ENCODE measurements at regions not wholly inside any gene's neighbourhood (a gene's known extent, or its start where the extent isn't known, plus 50 kb on each side); places are given as distances from the start of the nearest gene placed in this dataset.
A peak's percentile ranks its signal among the peaks of the same experiment; 100 is the strongest.

- DNase-seq: no peak
Measured at GRCh38 chr9:13580760-13581159, 301.3 kb upstream of the MPDZ start.

- DNase-seq: no peak
Measured at GRCh38 chr9:13580131-13580530, 300.6 kb upstream of the MPDZ start.

- no peak for DNase-seq
Measured at GRCh38 chr9:13576101-13576500, 296.6 kb upstream of the MPDZ start.

- DNase-seq: no peak
Measured at GRCh38 chr9:13575558-13575957, 296.1 kb upstream of the MPDZ start.

- DNase-seq: no peak
Measured at GRCh38 chr9:13570068-13570974, 290.8 kb upstream of the MPDZ start.

- DNase-seq: no peak
Measured at GRCh38 chr9:13569602-13570067, 290.1 kb upstream of the MPDZ start.

- peak; percentile 47 for DNase-seq
Measured at GRCh38 chr9:13568841-13569601, 289.5 kb upstream of the MPDZ start.

- DNase-seq: no peak
Measured at GRCh38 chr9:13568405-13568804, 288.9 kb upstream of the MPDZ start.

GRCh38 chr9:13567833-13568232 lies 288.3 kb upstream of the MPDZ start:
- DNase-seq: no peak

- DNase-seq: no peak
Measured at GRCh38 chr9:13557746-13558145, 278.3 kb upstream of the MPDZ start.

- DNase-seq: no peak
Measured at GRCh38 chr9:13556656-13557055, 277.2 kb upstream of the MPDZ start.

- DNase-seq: no peak
Measured at GRCh38 chr9:13555989-13556500, 276.6 kb upstream of the MPDZ start.

GRCh38 chr9:13555516-13555915 lies 276.0 kb upstream of the MPDZ start:
- no peak for DNase-seq

- DNase-seq: no peak
Measured at GRCh38 chr9:13554626-13555025, 275.1 kb upstream of the MPDZ start.

- no peak for DNase-seq
Measured at GRCh38 chr9:13552606-13553215, 273.2 kb upstream of the MPDZ start.

GRCh38 chr9:13550519-13550918 lies 271.0 kb upstream of the MPDZ start:
- DNase-seq: no peak

- no peak for DNase-seq
Measured at GRCh38 chr9:13548535-13548934, 269.0 kb upstream of the MPDZ start.

GRCh38 chr9:13535141-13535540 lies 255.6 kb upstream of the MPDZ start:
- DNase-seq: no peak

- DNase-seq: no peak
Measured at GRCh38 chr9:13534006-13534405, 254.5 kb upstream of the MPDZ start.

- DNase-seq: no peak
Measured at GRCh38 chr9:13532407-13532806, 252.9 kb upstream of the MPDZ start.

GRCh38 chr9:13529321-13530104 lies 250.0 kb upstream of the MPDZ start:
- no peak for DNase-seq

- DNase-seq: no peak
Measured at GRCh38 chr9:13524245-13524644, 244.8 kb upstream of the MPDZ start.

GRCh38 chr9:13520069-13520468 lies 240.6 kb upstream of the MPDZ start:
- no peak for DNase-seq
